Middle frontal gyrus (tissue), 1 donor: ENCODE measurements at regions not wholly inside any gene's neighbourhood (a gene's known extent, or its start where the extent isn't known, plus 50 kb on each side); places are given as distances from the start of the nearest gene placed in this dataset.
"Not testable (repeated sequence)": the region's sequence is repeated elsewhere in the genome, so short reads cannot be mapped to it uniquely, and the experiment has no call there.

Experiments used
- DNase-seq: peaks from one replicate; pipeline ENCODE4 v3.0.0-alpha.2; 2015; ENCODE audit warnings: low spot score; ENCODE audit errors: extremely low spot score

DNA sequence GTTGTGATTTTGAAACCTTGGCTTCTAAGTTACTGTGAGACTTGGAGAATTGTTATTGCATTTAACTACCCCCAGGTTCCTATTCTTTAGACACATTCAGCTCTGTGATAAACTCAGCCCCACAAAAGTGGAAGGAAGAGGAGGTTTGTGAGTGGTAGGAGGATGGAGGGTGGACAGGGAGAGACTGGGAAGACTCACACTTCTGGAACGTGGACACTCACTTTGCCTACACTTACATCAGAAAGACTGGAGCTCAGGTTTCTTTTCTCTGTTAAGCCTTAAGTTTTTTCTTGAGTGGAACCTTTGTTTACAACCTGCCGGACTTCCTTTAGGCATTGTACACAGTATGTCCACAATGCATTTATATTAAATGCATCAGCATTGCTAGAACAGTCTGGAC is 99.0 kb downstream of the AREG start:
- DNase-seq: no peak

DNA sequence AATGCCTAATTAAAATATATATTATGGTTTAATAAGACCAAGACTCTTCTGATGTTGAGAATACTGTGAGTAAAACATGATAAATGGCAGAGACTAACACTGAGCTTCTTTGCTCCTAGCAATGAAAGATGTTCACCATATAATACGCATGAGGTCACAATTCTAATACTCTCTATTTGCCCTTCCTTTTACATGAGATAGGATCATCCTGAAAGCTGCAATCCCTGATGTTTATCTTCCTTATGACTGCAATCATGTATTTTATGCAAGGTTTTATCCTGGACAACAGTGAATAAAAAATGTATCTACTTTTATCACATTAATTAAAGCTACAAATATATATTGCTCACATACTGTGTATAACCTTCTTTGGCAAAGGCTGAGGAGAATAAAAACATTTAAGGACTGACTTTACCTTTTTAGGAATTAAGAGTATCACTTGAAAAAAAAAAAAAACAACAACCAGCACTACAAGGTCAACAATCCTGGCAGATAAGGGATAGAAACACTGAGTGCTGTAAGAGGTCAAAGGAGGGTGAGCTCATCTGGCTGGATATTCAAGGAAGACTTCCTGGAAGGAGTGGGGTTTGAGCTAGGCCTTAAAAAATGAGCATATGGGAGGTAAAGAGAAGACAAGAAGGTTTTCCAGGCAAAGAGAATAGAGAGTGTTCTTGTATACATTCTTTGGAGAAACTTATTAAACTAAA is 99.9 kb downstream of the AREG start:
- no peak for DNase-seq

DNA sequence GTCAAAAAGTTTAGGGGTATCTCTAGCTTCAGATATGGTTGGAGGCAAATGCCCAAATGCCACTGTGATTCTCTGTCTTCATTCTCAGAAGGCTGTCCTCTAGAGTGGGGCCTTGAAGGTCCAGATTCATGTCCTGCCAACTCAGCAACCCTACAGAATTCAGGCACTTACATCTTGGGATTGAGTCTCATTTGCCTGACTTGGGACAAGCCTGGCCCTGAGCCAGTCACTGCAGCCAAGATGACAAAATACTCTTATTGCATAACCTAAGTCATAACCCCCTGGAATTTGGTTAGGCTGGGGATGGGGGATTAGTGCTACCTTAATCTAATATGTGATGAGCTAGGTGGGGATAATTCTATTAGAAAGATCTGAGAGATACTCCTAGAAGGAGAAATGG is 100.5 kb downstream of the AREG start:
- DNase-seq: no peak

DNA sequence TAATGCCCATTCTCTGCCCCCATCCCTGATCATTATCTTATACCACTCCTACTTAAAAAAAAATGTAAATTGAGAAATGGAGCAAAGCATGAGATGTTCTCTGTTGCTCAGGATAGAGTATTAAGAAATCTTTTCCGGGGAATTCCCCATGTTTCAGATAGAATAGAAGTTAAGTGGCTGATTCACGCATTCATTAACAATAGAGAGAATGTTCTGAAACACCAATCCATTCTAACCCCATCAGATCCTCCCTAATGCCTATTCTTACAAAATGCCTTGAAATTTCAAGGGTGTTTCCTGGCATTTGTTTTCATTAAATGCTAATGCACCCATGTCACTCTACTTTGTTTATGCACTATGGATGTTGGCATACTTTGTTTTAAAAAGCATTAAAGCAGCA is 101.1 kb downstream of the AREG start:
- DNase-seq: no peak

DNA sequence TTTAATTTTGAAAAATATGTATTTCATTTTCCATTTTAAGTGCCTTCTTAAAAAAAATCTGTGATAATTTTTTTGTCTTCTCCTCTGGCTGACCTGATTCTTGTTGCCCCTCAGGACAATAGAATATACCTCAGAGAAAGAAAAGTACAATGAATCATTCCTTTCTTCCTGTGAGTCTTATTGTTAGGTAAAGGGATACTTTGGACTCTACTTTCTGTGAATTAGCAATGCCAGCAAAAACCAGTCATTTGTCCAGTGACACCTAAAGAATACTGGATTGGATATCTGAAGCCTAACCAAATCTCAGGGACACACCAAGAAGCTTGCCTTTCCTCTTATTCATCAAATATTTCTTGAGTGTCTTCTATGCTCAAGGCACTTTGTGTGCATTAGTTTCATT is 102.1 kb downstream of the AREG start:
- no peak for DNase-seq

DNA sequence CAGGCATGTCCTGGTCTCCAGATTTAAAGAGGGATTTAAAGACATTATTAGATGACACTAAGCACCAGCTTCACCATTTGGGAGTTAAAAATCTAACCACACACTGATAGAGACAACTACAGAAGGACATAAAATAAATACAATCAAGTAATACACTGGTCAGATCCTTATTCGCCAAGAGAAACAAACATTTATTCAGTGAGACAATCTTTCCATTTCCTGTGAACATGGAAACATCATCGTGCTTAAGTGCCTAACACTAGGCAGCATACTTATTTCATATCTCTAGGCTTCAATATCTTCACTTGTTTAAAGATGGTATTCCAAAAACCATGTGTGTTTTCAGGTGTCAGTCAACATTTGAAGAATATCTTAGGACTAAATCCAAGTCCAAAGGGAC is 103.6 kb downstream of the AREG start:
- no peak for DNase-seq

DNA sequence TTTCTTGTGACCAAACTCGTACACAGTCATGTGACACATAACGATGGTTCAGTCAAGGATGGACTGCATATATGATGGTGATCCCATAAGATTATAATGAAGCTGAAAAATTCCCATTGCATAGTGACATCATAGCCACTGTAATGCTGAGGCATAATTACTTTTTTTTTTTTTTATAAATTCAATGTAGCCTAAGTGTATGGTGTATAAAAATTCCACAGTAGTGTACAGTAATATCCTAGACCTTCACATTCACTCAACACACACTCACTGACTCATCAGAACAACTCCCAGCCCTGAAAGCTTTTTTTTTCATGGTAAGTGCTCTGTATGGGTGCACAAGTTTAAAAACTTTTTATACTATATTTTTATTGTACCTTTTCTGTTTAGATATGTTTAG is 105.0 kb downstream of the AREG start:
- no peak for DNase-seq

DNA sequence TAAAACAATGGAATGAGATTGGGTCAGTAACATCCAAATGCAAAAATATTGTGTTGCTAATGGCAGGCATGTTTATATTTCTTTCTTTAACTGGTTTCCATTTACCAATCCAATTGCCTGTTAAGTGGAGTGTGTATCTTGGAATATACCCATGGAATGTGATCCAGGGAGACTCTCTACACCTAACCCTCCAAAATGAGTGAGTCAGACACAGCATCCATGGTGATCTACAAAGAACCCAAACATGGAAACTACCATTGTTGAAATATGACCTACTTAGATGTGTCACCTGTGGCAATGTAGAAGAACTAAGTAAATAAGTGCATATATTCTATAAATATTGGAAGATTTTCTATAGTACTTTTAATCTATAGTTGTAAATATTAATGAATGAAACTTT is 110.3 kb downstream of the AREG start:
- DNase-seq: no peak

DNA sequence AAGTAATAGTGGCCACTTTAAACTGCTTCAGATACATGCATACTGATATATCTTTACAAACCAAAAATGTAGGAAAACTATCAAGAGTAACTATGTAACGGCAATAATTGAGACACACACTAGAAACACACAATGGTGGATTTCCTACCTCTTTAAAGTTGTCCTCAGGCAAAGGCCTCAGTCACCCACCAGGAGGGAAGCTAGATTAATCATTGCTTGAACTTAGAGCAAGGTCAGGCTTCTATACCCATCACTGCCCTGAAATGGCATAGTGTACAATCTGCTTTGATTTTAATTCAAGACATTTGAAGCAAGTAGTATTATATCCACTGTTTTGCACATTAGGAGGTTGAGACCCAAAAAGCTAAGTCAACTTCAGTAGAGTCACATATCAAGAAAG is 110.9 kb downstream of the AREG start:
- no peak for DNase-seq

DNA sequence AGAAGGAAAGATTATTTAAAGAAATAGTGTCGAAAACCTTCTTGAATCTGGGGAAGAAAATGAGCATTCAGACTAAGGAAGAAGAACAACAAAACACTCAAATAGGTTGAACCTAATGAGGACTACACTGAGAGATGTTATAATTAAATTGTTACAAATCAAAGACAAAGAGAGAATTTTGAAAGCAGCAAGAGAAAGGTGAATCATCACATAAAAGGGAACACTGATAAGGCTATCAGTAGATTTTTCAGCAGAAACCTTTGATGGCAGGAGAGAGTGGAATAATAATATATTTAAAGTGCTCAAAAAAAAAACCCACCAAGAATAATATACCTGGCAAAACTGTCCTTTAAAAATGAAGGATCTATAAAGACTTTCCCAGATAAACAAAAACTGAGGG is 114.9 kb downstream of the AREG start:
- no peak for DNase-seq

DNA sequence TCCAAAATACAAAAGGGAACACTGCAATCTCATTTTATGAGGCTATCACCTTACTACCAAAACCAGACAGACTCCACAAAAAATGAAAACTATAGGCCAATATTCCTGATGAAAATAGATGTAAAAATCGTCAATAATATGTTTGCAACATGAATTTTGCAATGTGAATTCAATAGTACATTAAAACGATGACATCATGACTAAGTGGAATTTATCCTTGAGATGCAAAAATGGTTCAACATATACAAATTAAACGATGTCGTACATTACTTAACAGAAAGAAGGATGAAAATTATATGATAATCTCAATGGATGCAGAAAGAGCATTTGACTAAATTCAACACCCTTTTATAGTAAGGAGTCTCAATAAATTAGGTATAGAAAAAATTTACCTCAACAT is 123.0 kb downstream of the AREG start:
- DNase-seq: no peak

DNA sequence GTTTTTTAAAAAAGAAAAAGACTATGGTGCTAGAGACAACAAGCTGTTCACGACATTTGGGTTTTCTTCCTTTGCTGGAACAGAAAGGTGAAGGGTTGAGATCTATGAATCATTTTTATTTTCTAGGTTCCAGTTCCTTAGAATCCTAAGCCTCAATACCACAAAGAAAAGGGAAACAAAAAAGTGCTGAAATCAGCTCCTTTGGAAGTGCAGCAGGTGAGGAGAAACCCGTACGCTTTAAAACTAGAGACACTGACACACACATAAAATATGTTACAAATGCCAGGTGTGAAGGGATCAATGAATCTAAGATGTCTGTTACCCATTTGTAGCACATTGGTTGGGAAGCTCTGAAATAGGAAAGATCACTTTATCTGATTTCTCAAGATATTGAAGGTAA is 125.2 kb downstream of the AREG start:
- no peak for DNase-seq

DNA sequence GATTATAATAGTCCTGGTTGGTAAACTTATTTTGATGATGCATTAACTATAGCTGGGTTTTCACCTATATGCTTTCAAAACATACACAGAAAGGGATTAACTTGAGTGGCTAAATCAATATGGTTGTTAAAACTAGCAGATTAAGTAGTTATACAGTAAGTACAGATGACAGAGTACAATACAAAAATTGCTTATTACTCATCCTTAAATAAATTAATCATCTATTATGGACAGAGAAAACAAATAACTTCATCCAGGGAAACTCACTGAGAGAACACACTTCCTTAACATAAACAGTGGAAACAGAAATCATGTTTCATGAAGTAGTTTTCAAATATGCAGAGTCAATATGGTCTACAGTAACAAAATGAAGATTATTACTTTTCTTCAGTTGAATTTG is 133.4 kb downstream of the AREG start:
- no peak for DNase-seq

DNA sequence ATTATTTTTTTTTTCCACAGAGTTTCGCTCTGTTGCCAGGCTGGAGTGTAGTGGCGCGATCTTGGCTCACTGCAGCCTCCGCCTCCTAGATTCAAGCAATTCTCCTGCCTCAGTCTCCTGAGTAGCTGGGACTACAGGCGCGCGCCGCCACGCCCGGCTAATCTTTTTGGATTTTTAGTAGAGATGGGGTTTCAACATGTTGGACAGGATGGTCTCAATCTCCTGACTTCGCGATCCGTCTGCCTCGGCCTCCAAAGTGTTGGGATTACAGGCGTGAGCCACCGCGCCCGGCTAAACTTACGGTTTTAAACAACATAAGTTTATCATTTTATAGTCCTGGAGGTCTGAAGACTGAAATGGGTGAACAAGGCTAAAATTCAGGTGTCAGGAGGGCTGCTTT is 133.9 kb downstream of the AREG start:
- not testable (repeated sequence) for DNase-seq

DNA sequence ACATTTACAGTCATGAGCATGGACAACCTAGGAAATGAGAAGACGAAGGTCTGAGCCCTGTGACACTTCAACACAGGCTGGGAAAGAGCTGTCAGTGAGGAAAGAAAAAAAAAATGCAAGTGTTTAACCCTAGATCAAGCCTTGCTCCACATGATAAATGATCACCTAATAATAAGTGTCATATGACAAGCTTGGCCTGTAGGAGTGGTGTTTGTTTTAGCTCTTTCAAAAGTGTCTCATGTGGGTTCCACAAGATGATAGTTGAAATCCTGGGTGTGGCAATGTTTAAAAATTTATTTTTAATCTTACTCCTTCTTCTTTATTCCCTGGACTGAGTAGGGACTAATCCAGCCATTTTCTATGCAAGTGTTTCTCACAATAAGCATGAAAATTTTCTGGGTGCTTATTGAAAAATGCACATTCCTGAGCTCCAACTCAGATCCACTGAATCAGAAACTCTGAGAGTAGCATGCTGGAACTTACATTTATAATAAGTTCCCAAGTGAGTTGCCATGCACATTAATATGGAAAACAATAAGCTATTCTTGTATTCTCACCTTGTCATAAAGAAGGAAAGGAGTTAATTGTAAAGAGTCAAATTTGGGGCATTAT is 138.3 kb downstream of the AREG start:
- no peak for DNase-seq

DNA sequence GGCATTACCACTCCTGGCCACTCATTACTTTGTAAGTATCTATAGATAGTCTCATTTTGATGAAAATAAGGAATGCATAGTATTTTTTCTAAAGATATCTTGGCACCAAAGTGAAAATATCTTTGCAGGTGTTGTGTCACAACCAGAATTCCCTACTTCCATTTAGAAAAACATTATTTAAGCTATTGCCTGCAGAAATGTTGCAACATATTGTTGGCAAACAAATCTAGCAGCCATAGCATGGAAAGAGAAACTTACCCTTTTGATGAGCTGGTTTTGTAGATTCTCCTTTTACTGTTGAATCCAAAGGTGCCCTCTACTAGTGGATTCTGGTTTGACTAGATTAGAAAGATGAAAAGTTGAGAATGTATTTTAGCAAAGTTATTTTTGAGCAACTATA is 138.8 kb downstream of the AREG start:
- no peak for DNase-seq

DNA sequence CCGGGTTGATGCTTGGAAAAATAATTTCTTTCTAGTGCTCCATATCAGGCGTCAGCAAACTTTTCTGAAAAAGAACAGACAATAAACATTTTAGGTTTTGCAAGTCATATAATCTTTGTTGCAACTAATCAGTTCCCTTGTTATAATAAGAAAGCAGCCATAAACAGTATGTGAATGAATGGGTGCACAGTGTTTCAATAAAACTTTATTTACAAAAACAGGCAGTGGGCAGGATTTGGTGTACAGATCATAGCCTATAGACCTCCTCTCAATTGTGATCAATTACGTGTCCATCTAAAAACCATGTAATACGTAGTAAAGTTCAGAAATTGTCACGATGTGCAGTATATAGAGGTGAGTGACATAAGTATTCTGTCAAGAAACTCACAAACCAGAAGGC is 143.4 kb downstream of the AREG start:
- no peak for DNase-seq

DNA sequence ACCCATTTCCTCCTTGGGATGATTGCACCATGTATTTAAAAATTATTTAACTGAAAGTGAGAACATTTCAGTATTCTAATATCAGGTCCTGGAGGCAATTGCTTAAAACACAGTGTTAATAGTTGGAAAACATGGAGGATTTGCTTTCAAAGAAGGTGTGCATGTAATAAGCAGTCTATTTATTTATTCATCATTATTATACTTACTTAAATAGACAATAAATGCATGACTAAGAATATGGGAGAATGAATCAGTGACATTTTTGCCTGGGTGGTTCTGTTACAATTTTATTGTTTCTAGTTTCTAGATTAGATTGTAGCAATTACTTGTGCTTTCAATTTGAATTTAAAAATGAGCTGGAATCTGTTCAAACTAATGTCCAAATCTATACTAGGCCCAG is 145.5 kb downstream of the AREG start:
- DNase-seq: no peak

DNA sequence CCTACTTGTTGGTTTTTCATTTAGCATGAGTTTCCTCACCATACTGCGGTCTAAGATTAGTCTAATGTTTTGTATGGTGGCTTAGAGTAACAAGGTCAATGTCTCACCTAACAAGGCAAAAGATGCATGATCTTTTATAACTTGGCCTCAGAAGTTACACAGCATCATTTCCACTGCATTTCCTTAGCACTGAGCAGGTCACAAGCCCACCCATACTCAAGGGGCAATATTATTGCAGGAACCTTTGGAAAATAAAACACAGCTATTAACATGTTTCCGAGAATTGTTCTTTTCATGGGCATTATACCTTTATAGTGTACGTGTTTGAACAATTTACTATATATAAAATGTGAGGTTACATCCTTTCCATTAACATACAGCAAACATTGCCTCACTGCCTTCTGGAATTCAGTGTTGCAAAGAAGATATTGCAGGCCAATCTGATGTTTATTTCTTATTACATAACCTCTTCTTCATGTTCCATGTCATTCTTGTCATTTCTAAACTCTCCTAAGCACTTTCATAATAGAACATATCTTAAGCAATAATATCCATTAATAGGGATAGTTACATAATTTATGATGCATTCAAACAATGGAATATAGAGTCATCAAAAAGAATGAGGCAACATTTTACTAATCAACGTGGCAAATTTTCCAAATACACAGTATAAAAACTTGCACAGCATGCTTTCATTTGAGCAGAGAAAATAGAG is 153.8 kb downstream of the AREG start:
- DNase-seq: no peak

DNA sequence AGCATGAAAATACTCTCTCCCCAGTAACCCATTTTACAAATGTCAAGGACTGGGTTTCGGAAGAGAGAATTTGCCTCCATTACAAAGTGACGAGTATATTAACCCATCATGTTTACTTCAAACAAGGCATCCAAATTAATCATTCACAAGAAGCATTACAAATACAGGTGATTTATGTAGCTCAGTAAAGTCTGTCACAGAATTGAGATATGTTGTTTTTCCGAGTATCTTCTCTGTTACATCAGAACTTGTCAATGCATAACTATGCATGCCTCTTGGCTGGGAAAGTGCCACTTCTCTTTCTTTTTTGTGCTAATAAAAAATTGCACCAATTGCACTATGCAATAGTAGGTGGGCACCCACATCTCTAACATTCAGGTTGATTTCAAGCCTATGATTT is 158.2 kb downstream of the AREG start:
- no peak for DNase-seq

DNA sequence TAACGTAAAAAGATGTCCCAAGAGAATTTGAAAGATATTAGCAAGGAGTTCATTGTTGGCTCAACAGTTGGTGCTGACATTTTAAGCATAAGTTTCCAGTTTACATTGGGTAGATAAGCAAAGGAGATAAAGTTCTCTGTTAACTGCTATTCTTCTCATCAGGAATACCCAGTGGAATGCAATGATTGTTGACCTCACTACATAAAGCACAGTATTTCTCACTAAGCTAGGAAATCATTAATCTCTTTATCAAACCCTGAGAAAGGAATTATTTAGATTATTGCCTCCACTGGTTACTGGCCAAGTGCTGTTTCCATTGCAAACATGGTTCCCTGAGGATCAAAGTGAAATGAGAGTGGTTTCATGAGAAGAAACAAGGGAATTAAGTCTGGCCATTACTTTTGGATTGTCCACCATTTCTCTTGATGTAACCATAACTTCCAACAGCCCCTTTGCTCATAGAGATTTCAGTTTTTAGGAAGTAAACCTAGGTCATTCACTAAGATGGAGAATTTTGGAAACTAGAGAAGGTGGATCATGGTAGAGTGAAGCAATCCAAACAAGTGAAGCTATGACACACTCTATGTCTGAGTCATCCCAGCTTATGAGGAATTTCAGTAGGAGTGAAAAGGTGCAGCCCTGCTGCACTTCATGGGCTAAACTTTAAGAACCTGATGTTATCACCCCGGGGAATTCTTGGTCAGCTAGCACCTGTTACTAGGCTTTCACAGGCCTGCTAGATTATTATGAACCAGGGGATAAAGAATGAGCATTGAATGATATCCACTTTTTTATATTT is 163.4 kb downstream of the AREG start:
- DNase-seq: no peak

DNA sequence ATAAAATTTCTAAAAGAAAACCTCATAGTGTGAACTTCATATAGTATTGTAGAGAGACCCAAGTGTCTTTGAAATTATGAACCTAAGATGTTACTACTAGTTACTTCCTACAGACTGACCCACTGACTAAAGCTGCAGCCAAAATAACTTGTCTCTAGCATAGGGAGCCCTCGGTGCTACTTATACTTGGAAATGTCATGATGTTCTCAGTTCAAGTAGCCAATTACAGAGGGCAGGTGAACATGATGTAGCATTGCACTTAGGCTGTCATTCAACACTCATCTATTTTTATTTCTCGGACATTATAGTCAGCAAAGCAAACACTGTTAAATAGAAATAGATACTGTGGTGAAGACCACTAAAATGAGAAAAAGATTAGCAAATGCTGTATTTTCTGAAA is 165.6 kb downstream of the AREG start:
- no peak for DNase-seq
